GM23338 (cell line): ENCODE measurements at regions not wholly inside any gene's neighbourhood (a gene's known extent, or its start where the extent isn't known, plus 50 kb on each side); places are given as distances from the start of the nearest gene placed in this dataset.

Source experiments
- ATAC-seq: fragments of 200-7000 bp; cut with Tn5 transposase; 3 replicates; pipeline ENCODE4 v1.9.1; 2020
- DNase-seq: peaks from one replicate; pipeline ENCODE4 v3.0.0-alpha.2; 2015; ENCODE audit warnings: low spot score
- H2AFZ ChIP-seq: fragments of 200-600 bp; sonication (generic); 2 replicates; pipeline ENCODE4 v1.8.0; 2016; ENCODE audit warnings: antibody characterized with exemption, mild to moderate bottlenecking, moderate library complexity
- H3F3A ChIP-seq: fragments of 200-600 bp; sonication (generic); replicated peaks from 2 replicates; pipeline ENCODE4 v1.8.0; 2017; ENCODE audit warnings: antibody characterized with exemption, mixed run types, low read depth
- H3K27ac ChIP-seq: fragments of 200-600 bp; sonication (generic); 2 replicates; pipeline ENCODE4 v1.6.1; 2016; ENCODE audit warnings: low read depth
- H3K27me3 ChIP-seq: fragments of 200-600 bp; sonication (generic); 2 replicates; pipeline ENCODE4 v1.8.0; 2016; ENCODE audit warnings: mild to moderate bottlenecking, mixed run types, moderate library complexity; ENCODE audit not compliant: insufficient read depth
- H3K36me3 ChIP-seq: fragments of 200-600 bp; sonication (generic); 2 replicates; pipeline ENCODE4 v1.8.0; 2016; ENCODE audit warnings: mild to moderate bottlenecking; ENCODE audit not compliant: insufficient read depth
- H3K4me1 ChIP-seq: fragments of 200-600 bp; sonication (generic); 2 replicates; pipeline ENCODE4 v1.8.0; 2016; ENCODE audit warnings: mild to moderate bottlenecking, moderate library complexity; ENCODE audit not compliant: insufficient read depth
- H3K4me2 ChIP-seq: fragments of 200-600 bp; sonication (generic); 2 replicates; pipeline ENCODE4 v1.7.1; 2017; ENCODE audit warnings: mixed run types
- H3K4me3 ChIP-seq: fragments of 200-600 bp; sonication (generic); 2 replicates; pipeline ENCODE4 v1.6.1; 2016; ENCODE audit warnings: mixed run types
- H3K79me2 ChIP-seq: fragments of 200-600 bp; sonication (generic); replicated peaks from 2 replicates; pipeline ENCODE4 v1.8.0; 2017; ENCODE audit warnings: mild to moderate bottlenecking; ENCODE audit not compliant: insufficient read depth
- H3K9me2 ChIP-seq: fragments of 200-600 bp; sonication (generic); 2 replicates; pipeline ENCODE4 v1.8.0; 2017; ENCODE audit not compliant: insufficient read depth
- H4K20me1 ChIP-seq: fragments of 200-600 bp; sonication (generic); replicated peaks from 2 replicates; pipeline ENCODE4 v1.8.0; 2017; ENCODE audit warnings: mild to moderate bottlenecking; ENCODE audit not compliant: insufficient read depth
- H3K27ac Mint-ChIP-seq: 2 replicates; pipeline ENCODE4 v1.8.0; 2020; ENCODE audit warnings: inconsistent platforms, mild to moderate bottlenecking, moderate library complexity, mixed read lengths
- H3K27me3 Mint-ChIP-seq: 3 replicates; pipeline ENCODE4 v1.8.0; 2022; ENCODE audit warnings: low read depth, mild to moderate bottlenecking, moderate library complexity, mixed read lengths, inconsistent platforms; ENCODE audit not compliant: insufficient read depth, poor library complexity
- H3K36me3 Mint-ChIP-seq: 3 replicates; pipeline ENCODE4 v1.8.0; 2021; ENCODE audit warnings: low read depth, mild to moderate bottlenecking, inconsistent platforms, moderate library complexity, mixed read lengths
- H3K4me1 Mint-ChIP-seq: 3 replicates; pipeline ENCODE4 v1.8.0; 2020; ENCODE audit warnings: mild to moderate bottlenecking, inconsistent platforms, mixed read lengths
- H3K4me3 Mint-ChIP-seq: 3 replicates; pipeline ENCODE4 v1.8.0; 2021; ENCODE audit warnings: moderate library complexity, mild to moderate bottlenecking, inconsistent platforms, mixed read lengths
- H3K9me3 Mint-ChIP-seq: 3 replicates; pipeline ENCODE4 v1.8.0; 2020; ENCODE audit warnings: moderate library complexity, mild to moderate bottlenecking, inconsistent platforms, mixed read lengths
- CREB1 ChIP-seq: fragments of 250-450 bp; sonication (Bioruptor Pico); IDR thresholded peaks from 2 replicates; pipeline ENCODE4 v1.5.0; 2020; ENCODE audit warnings: low read depth, mild to moderate bottlenecking, moderate library complexity
- CTCF ChIP-seq, 2 experiments: fragments of 200-600 bp in 1 of 2; sonication (generic) in 1 of 2; conservative IDR thresholded peaks; 2 replicates each; pipeline versions ENCODE4 v1.5.1 to v1.6.1; 2016 to 2017; ENCODE audit warnings: antibody characterized with exemption in 2 of 2, low read depth in 2 of 2, mild to moderate bottlenecking in 2 of 2, moderate library complexity in 1 of 2
- ETS1 ChIP-seq: IDR thresholded peaks from 2 replicates; pipeline ENCODE4 v1.6.1; 2016; ENCODE audit warnings: antibody characterized with exemption
- EZH2 ChIP-seq: fragments of 200-600 bp; sonication (generic); IDR thresholded peaks from one replicate; pipeline ENCODE4 v1.8.0; 2017; ENCODE audit warnings: antibody characterized with exemption, mild to moderate bottlenecking, low read depth; ENCODE audit not compliant: unreplicated experiment
- POLR2AphosphoS5 ChIP-seq: IDR thresholded peaks from 2 replicates; pipeline ENCODE4 v1.6.1; 2016; ENCODE audit warnings: antibody characterized with exemption, low read depth
- STAT1 ChIP-seq: IDR thresholded peaks from one replicate; pipeline ENCODE4 v1.6.1; 2016; ENCODE audit warnings: antibody characterized with exemption; ENCODE audit not compliant: unreplicated experiment
- ZNF114 ChIP-seq: fragments of 250-450 bp; sonication (Bioruptor Pico); IDR thresholded peaks from 2 replicates; pipeline ENCODE4 v1.5.0; 2020; ENCODE audit warnings: mild to moderate bottlenecking, moderate library complexity
- ZNF331 ChIP-seq: fragments of 250-450 bp; sonication (Bioruptor Pico); IDR thresholded peaks from 2 replicates; pipeline ENCODE4 v1.5.0; 2020; ENCODE audit warnings: low read depth, mild to moderate bottlenecking, moderate library complexity
- TF ChIP-seq, protein P1 (sequence below): fragments of 250-450 bp; sonication (Bioruptor Pico); IDR thresholded peaks from 2 replicates; pipeline ENCODE4 v1.5.0; 2020; ENCODE audit warnings: mild to moderate bottlenecking, moderate library complexity
- TF ChIP-seq, protein P2 (sequence below): IDR thresholded peaks from one replicate; pipeline ENCODE4 v1.6.1; 2018; ENCODE audit warnings: antibody characterized with exemption; ENCODE audit not compliant: unreplicated experiment

GRCh38 chr3:124116906-124117305 is 125.0 kb upstream of the ROPN1 start:
- Histone ChIP-seq H4K20me1 (no peaks in the 10 kb centered on the region), H3K36me3 (no peaks in the 10 kb centered on the region), H3K79me2 (no peaks in the 10 kb centered on the region), H3K27ac (no peak overlapping the region), H3K4me1 (no peaks in the 10 kb centered on the region), H3K4me3 (no peak overlapping the region), H3K9me2 (peaks cover 9% of the 10 kb centered on the region; the same call in 1 of the 2 replicates), H2AFZ (no peak overlapping the region), H3K4me2 (no peak overlapping the region), H3F3A (no peaks in the 10 kb centered on the region), H3K27me3 (no peaks in the 10 kb centered on the region)
- Mint-ChIP-seq H3K36me3 (no peaks in the 10 kb centered on the region), H3K27me3 (no peaks in the 10 kb centered on the region), H3K4me3 (no peak overlapping the region), H3K4me1 (peaks cover 16% of the 10 kb centered on the region), H3K27ac (no peak overlapping the region), H3K9me3 (no peaks in the 10 kb centered on the region)
- ATAC-seq: no peak
- no peak for DNase-seq
- no peak for TF ChIP-seq CTCF (conservative IDR thresholded peaks at IDR 0.05; ENCODE audit: low read depth in 2 of 2)
- TF ChIP-seq ETS1: no peak
- TF ChIP-seq EZH2: no peak
- TF ChIP-seq, protein P1, sequence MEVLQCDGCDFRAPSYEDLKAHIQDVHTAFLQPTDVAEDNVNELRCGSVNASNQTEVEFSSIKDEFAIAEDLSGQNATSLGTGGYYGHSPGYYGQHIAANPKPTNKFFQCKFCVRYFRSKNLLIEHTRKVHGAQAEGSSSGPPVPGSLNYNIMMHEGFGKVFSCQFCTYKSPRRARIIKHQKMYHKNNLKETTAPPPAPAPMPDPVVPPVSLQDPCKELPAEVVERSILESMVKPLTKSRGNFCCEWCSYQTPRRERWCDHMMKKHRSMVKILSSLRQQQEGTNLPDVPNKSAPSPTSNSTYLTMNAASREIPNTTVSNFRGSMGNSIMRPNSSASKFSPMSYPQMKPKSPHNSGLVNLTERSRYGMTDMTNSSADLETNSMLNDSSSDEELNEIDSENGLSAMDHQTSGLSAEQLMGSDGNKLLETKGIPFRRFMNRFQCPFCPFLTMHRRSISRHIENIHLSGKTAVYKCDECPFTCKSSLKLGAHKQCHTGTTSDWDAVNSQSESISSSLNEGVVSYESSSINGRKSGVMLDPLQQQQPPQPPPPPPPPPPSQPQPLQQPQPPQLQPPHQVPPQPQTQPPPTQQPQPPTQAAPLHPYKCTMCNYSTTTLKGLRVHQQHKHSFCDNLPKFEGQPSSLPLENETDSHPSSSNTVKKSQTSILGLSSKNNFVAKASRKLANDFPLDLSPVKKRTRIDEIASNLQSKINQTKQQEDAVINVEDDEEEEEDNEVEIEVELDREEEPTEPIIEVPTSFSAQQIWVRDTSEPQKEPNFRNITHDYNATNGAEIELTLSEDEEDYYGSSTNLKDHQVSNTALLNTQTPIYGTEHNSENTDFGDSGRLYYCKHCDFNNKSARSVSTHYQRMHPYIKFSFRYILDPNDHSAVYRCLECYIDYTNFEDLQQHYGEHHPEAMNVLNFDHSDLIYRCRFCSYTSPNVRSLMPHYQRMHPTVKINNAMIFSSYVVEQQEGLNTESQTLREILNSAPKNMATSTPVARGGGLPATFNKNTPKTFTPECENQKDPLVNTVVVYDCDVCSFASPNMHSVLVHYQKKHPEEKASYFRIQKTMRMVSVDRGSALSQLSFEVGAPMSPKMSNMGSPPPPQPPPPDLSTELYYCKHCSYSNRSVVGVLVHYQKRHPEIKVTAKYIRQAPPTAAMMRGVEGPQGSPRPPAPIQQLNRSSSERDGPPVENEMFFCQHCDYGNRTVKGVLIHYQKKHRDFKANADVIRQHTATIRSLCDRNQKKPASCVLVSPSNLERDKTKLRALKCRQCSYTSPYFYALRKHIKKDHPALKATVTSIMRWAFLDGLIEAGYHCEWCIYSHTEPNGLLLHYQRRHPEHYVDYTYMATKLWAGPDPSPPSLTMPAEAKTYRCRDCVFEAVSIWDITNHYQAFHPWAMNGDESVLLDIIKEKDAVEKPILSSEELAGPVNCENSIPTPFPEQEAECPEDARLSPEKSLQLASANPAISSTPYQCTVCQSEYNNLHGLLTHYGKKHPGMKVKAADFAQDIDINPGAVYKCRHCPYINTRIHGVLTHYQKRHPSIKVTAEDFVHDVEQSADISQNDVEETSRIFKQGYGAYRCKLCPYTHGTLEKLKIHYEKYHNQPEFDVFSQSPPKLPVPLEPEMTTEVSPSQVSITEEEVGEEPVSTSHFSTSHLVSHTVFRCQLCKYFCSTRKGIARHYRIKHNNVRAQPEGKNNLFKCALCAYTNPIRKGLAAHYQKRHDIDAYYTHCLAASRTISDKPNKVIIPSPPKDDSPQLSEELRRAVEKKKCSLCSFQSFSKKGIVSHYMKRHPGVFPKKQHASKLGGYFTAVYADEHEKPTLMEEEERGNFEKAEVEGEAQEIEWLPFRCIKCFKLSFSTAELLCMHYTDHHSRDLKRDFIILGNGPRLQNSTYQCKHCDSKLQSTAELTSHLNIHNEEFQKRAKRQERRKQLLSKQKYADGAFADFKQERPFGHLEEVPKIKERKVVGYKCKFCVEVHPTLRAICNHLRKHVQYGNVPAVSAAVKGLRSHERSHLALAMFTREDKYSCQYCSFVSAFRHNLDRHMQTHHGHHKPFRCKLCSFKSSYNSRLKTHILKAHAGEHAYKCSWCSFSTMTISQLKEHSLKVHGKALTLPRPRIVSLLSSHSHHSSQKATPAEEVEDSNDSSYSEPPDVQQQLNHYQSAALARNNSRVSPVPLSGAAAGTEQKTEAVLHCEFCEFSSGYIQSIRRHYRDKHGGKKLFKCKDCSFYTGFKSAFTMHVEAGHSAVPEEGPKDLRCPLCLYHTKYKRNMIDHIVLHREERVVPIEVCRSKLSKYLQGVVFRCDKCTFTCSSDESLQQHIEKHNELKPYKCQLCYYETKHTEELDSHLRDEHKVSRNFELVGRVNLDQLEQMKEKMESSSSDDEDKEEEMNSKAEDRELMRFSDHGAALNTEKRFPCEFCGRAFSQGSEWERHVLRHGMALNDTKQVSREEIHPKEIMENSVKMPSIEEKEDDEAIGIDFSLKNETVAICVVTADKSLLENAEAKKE (CRISPR knock-in tag): no peak
- TF ChIP-seq POLR2AphosphoS5: no peak
- TF ChIP-seq CREB1 (CRISPR knock-in tag): no peak
- TF ChIP-seq, protein P2, sequence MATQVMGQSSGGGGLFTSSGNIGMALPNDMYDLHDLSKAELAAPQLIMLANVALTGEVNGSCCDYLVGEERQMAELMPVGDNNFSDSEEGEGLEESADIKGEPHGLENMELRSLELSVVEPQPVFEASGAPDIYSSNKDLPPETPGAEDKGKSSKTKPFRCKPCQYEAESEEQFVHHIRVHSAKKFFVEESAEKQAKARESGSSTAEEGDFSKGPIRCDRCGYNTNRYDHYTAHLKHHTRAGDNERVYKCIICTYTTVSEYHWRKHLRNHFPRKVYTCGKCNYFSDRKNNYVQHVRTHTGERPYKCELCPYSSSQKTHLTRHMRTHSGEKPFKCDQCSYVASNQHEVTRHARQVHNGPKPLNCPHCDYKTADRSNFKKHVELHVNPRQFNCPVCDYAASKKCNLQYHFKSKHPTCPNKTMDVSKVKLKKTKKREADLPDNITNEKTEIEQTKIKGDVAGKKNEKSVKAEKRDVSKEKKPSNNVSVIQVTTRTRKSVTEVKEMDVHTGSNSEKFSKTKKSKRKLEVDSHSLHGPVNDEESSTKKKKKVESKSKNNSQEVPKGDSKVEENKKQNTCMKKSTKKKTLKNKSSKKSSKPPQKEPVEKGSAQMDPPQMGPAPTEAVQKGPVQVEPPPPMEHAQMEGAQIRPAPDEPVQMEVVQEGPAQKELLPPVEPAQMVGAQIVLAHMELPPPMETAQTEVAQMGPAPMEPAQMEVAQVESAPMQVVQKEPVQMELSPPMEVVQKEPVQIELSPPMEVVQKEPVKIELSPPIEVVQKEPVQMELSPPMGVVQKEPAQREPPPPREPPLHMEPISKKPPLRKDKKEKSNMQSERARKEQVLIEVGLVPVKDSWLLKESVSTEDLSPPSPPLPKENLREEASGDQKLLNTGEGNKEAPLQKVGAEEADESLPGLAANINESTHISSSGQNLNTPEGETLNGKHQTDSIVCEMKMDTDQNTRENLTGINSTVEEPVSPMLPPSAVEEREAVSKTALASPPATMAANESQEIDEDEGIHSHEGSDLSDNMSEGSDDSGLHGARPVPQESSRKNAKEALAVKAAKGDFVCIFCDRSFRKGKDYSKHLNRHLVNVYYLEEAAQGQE: no peak
- no peak for TF ChIP-seq STAT1
- no peak for TF ChIP-seq ZNF331 (CRISPR knock-in tag)
- no peak for TF ChIP-seq ZNF114 (CRISPR knock-in tag)
